H9 (cell line): ENCODE measurements at regions not wholly inside any gene's neighbourhood (a gene's known extent, or its start where the extent isn't known, plus 50 kb on each side); places are given as distances from the start of the nearest gene placed in this dataset.

Source experiments
- DNase-seq: peaks from one replicate; pipeline ENCODE4 v3.0.0-alpha.2; 2017
- H2AFZ ChIP-seq: one replicate; pipeline ENCODE4 v1.6.1; 2013; ENCODE audit warnings: mild to moderate bottlenecking, low read length, control low read depth, moderate library complexity
- H2AK5ac ChIP-seq: 2 replicates; pipeline ENCODE4 v1.6.1; 2013; ENCODE audit warnings: low read length, control low read depth, mixed read lengths; ENCODE audit not compliant: insufficient read length
- H2BK120ac ChIP-seq: one replicate; pipeline ENCODE4 v1.6.1; 2013; ENCODE audit warnings: low read depth, mild to moderate bottlenecking, low read length, control low read depth, inconsistent platforms; ENCODE audit not compliant: poor library complexity, severe bottlenecking
- H2BK12ac ChIP-seq: 2 replicates; pipeline ENCODE4 v1.6.1; 2013; ENCODE audit warnings: low read length, control low read depth, mixed read lengths, low read depth; ENCODE audit not compliant: insufficient read length
- H2BK15ac ChIP-seq: 2 replicates; pipeline ENCODE4 v1.6.1; 2013; ENCODE audit warnings: low read depth, low read length, control low read depth
- H2BK20ac ChIP-seq: one replicate; pipeline ENCODE4 v1.6.1; 2013; ENCODE audit warnings: low read depth, mild to moderate bottlenecking, low read length, control low read depth, inconsistent platforms; ENCODE audit not compliant: poor library complexity, severe bottlenecking
- H2BK5ac ChIP-seq: 2 replicates; pipeline ENCODE4 v1.6.1; 2013; ENCODE audit warnings: low read length, control low read depth, mixed read lengths; ENCODE audit not compliant: insufficient read length
- H3K14ac ChIP-seq: 2 replicates; pipeline ENCODE4 v1.6.1; 2013; ENCODE audit warnings: low read length, control low read depth; ENCODE audit not compliant: insufficient read depth
- H3K18ac ChIP-seq: 2 replicates; pipeline ENCODE4 v1.6.1; 2013; ENCODE audit warnings: low read depth, mild to moderate bottlenecking, mixed read lengths, low read length, control low read depth; ENCODE audit not compliant: insufficient read length
- H3K23ac ChIP-seq: 2 replicates; pipeline ENCODE4 v1.6.1; 2013; ENCODE audit warnings: low read length, control low read depth, mixed read lengths, low read depth; ENCODE audit not compliant: insufficient read length
- H3K23me2 ChIP-seq: 2 replicates; pipeline ENCODE4 v1.6.1; 2013; ENCODE audit warnings: low read depth, mild to moderate bottlenecking, mixed read lengths, low read length, control low read depth; ENCODE audit not compliant: insufficient read length, poor library complexity, severe bottlenecking
- H3K27ac ChIP-seq: 2 replicates; pipeline ENCODE4 v1.5.1; 2013; ENCODE audit warnings: low read length, control low read depth, mixed read lengths, low read depth; ENCODE audit not compliant: insufficient read length
- H3K27me3 ChIP-seq: 2 replicates; pipeline ENCODE4 v1.6.1; 2013; ENCODE audit warnings: low read length, control low read depth, inconsistent platforms; ENCODE audit not compliant: insufficient read depth
- H3K4ac ChIP-seq: 2 replicates; pipeline ENCODE4 v1.6.1; 2013; ENCODE audit warnings: low read depth, mild to moderate bottlenecking, control low read depth, inconsistent platforms, low read length, moderate library complexity
- H3K4me1 ChIP-seq: 2 replicates; pipeline ENCODE4 v1.6.1; 2013; ENCODE audit warnings: low read length, control low read depth, inconsistent platforms; ENCODE audit not compliant: insufficient read depth
- H3K4me2 ChIP-seq: 2 replicates; pipeline ENCODE4 v1.6.1; 2013; ENCODE audit warnings: low read length, control low read depth, mixed read lengths; ENCODE audit not compliant: insufficient read length, insufficient read depth
- H3K56ac ChIP-seq: 2 replicates; pipeline ENCODE4 v1.6.1; 2013; ENCODE audit warnings: low read depth, mild to moderate bottlenecking, mixed read lengths, low read length, control low read depth; ENCODE audit not compliant: insufficient read length
- H3K79me1 ChIP-seq: 2 replicates; pipeline ENCODE4 v1.6.1; 2013; ENCODE audit warnings: low read depth, mild to moderate bottlenecking, moderate library complexity, low read length, control low read depth, inconsistent platforms; ENCODE audit not compliant: insufficient read depth, poor library complexity, severe bottlenecking
- H3K79me2 ChIP-seq: 2 replicates; pipeline ENCODE4 v1.6.1; 2013; ENCODE audit warnings: low read length, control low read depth, inconsistent platforms; ENCODE audit not compliant: insufficient read depth
- H3K9ac ChIP-seq: 2 replicates; pipeline ENCODE4 v1.6.1; 2013; ENCODE audit warnings: low read length, control low read depth, mixed read lengths; ENCODE audit not compliant: insufficient read length; ENCODE audit errors: extremely low read depth
- H3K9me3 ChIP-seq: one replicate; pipeline ENCODE4 v1.6.1; 2013; ENCODE audit warnings: low read depth, low read length, inconsistent platforms; ENCODE audit not compliant: control insufficient read depth
- H3T11ph ChIP-seq: one replicate; pipeline ENCODE4 v1.6.1; 2013; ENCODE audit warnings: mild to moderate bottlenecking, low read length, control low read depth, inconsistent platforms
- H4K20me1 ChIP-seq: one replicate; pipeline ENCODE4 v1.6.1; 2013; ENCODE audit not compliant: control insufficient read depth, insufficient read length, insufficient read depth
- H4K5ac ChIP-seq: 2 replicates; pipeline ENCODE4 v1.6.1; 2013; ENCODE audit warnings: low read depth, mild to moderate bottlenecking, mixed read lengths, low read length, control low read depth; ENCODE audit not compliant: insufficient read length
- H4K8ac ChIP-seq: replicated peaks from 2 replicates; pipeline ENCODE4 v1.6.1; 2013; ENCODE audit warnings: low read length, control low read depth, mixed read lengths, low read depth; ENCODE audit not compliant: insufficient read length
- H4K91ac ChIP-seq: 2 replicates; pipeline ENCODE4 v1.6.1; 2013; ENCODE audit warnings: low read depth, mild to moderate bottlenecking, moderate library complexity, mixed read lengths, low read length, control low read depth; ENCODE audit not compliant: insufficient read length
- H3K27ac Mint-ChIP-seq, 3 experiments: 2 replicates in 2 of 3; 3 replicates in 1 of 3; pipeline ENCODE4 v1.8.0; 2020 to 2021; ENCODE audit warnings: mixed read lengths in 3 of 3, mild to moderate bottlenecking in 1 of 3, moderate library complexity in 1 of 3
- H3K27me3 Mint-ChIP-seq: 2 replicates; pipeline ENCODE4 v1.8.0; 2021; ENCODE audit warnings: low read depth, mild to moderate bottlenecking, moderate library complexity, mixed read lengths
- H3K36me3 Mint-ChIP-seq, 3 experiments: 2 replicates in 2 of 3; 3 replicates in 1 of 3; pipeline ENCODE4 v1.8.0; 2020 to 2021; ENCODE audit warnings: low read depth in 3 of 3, mixed read lengths in 3 of 3; ENCODE audit not compliant: insufficient read depth in 1 of 3
- H3K4me1 Mint-ChIP-seq, 2 experiments: 2 replicates each; pipeline ENCODE4 v1.8.0; 2020; ENCODE audit warnings: mixed read lengths in 2 of 2
- H3K4me3 Mint-ChIP-seq, 2 experiments: 2 replicates in 1 of 2; 3 replicates in 1 of 2; pipeline ENCODE4 v1.8.0; 2020 to 2021; ENCODE audit warnings: mild to moderate bottlenecking in 2 of 2, mixed read lengths in 2 of 2, moderate library complexity in 1 of 2
- H3K9me3 Mint-ChIP-seq, 2 experiments: 2 replicates in 1 of 2; 3 replicates in 1 of 2; pipeline ENCODE4 v1.8.0; 2020; ENCODE audit warnings: mild to moderate bottlenecking in 2 of 2, mixed read lengths in 2 of 2, moderate library complexity in 1 of 2
- CTCF ChIP-seq: fragments of 200-600 bp; sonication (generic); conservative IDR thresholded peaks from 3 replicates; pipeline ENCODE4 v1.8.0; 2021; ENCODE audit warnings: antibody characterized with exemption, mild to moderate bottlenecking
- WGBS: extraction: QIAGEN DNeasy Blood & Tissue Kit; methylation state at CpG from one replicate; pipeline ENCODE4 v1.1.7; 2013; ENCODE audit warnings: missing lambda C conversion rate, low lambda C conversion rate, mixed read lengths; ENCODE audit not compliant: insufficient read length; ENCODE audit errors: extremely low coverage; 5-methylcytosine and 5-hydroxymethylcytosine counted together

- H4K91ac ChIP-seq = no peak overlapping the region
- no peak overlapping the region for H3K18ac ChIP-seq
- no peak overlapping the region for H4K5ac ChIP-seq
- TF ChIP-seq CTCF = no peak
- H4K20me1 ChIP-seq = no peaks in the 10 kb centered on the region
- H3K27ac Mint-ChIP-seq = no peak overlapping the region
- H3K4me1 Mint-ChIP-seq = peaks cover 5 to 7% of the 10 kb centered on the region in 2 experiments; a peak in 3 of 4 replicates
- H3K9me3 Mint-ChIP-seq = no peaks in the 10 kb centered on the region
- H2AK5ac ChIP-seq = no peak overlapping the region
- H3K27me3 Mint-ChIP-seq = no peaks in the 10 kb centered on the region
- no peak overlapping the region for H2BK5ac ChIP-seq
- no peak overlapping the region for H2BK20ac ChIP-seq
- no peak overlapping the region for H3T11ph ChIP-seq
- no peak overlapping the region for H3K27ac ChIP-seq
- H3K56ac ChIP-seq = no peak overlapping the region
- no peak for DNase-seq
- WGBS = no CpG with 5 or more reads among the region's 1 CpG
- H3K9me3 ChIP-seq = no peaks in the 10 kb centered on the region
- H2AFZ ChIP-seq = no peak overlapping the region
- H3K4me3 Mint-ChIP-seq = no peak overlapping the region
- no peak overlapping the region for H3K23ac ChIP-seq
- H3K79me2 ChIP-seq = no peaks in the 10 kb centered on the region
- no peak overlapping the region for H2BK12ac ChIP-seq
- H3K14ac ChIP-seq = no peak overlapping the region
- H2BK120ac ChIP-seq = no peak overlapping the region
- H3K4ac ChIP-seq = no peak overlapping the region
- no peaks in the 10 kb centered on the region for H3K27me3 ChIP-seq
- no peaks in the 10 kb centered on the region for H3K79me1 ChIP-seq
- H3K9ac ChIP-seq = no peak overlapping the region
- H3K4me2 ChIP-seq = no peak overlapping the region
- no peaks in the 10 kb centered on the region; the same call in 1 of the 2 replicates for H3K4me1 ChIP-seq
- H3K36me3 Mint-ChIP-seq = no peaks in the 10 kb centered on the region
- no peak overlapping the region for H2BK15ac ChIP-seq
- H4K8ac ChIP-seq = no peak overlapping the region
- H3K23me2 ChIP-seq = no peaks in the 10 kb centered on the region
Measured at GRCh38 chr3:76405196-76405595, 619.8 kb upstream of the ZNF717 start.
